NCI-H2196 treated with DMSO at 0.1 percent for 48 hours (cell line): ENCODE measurements at regions not wholly inside any gene's neighbourhood (a gene's known extent, or its start where the extent isn't known, plus 50 kb on each side); places are given as distances from the start of the nearest gene placed in this dataset.

Source experiments
- DNase-seq: peaks from one replicate; lab custom pipeline; 2025; ENCODE audit not compliant: unreplicated experiment; lab: John Stamatoyannopoulos, UW

DNA sequence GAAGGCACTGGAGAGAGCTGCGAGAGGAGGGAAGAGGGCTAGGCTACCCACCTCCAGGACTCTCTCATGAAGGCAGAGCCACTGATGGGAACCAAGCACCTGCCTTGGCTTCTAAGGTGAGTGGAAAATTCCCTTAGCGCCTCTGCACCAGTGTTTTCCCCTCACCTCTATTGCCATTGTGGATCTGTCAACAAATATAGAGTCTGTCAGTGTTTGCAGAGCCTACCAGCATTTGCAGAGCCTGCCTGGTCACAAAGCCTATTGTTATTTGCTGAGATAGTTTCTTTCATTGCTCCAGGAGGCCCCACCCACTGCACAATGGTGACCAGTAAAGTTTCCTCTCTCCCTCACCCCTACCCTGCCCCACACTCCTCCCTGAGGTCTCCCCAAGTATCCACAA is 141.9 kb downstream of the MRPL14 start:
- no peak for DNase-seq

DNA sequence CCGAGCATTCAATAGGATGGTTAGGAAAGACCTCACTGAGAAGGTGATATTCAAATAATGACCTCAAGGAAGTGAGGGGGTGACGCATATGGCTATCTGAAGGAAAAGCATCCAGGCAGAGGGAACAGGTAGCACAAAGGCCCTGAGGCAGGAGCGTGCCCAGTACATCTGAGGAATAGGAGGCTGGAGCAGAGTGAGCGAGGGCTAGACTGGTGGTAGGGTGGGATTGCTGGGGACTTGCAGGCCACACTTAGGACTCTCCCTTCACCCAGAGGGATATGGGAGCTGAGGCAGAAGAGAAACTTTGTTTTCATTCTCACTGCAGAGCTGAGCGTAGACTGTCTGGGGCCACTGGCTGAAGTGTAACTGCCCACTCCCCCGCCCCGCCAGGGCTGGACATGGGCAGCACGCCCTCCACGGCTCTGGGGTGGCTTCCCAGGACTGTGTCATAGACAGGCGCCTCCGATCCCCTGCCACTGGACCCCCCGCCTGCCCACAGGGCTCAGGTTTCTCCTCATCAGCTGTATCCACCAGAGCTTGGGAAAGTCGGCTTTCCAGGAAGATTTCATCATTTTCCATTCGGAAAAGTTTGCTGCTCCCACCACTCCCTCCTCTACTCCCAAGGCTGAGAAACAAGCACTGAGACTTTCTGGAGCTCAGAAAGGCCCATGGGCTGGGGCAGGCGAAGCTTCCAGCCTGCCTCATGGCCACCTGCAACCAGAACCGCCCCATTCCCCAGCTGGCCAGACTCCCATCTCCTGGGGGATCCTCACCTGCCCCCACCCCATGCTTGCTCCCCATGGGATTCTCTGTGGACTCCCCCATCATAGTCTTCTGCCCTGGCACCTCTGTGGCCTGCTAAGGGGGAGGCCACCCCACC is 142.6 kb downstream of the MRPL14 start:
- no peak for DNase-seq

GRCh38 chr6:43983632-43984031 is 143.6 kb downstream of the MRPL14 start:
- no peak for DNase-seq

DNA sequence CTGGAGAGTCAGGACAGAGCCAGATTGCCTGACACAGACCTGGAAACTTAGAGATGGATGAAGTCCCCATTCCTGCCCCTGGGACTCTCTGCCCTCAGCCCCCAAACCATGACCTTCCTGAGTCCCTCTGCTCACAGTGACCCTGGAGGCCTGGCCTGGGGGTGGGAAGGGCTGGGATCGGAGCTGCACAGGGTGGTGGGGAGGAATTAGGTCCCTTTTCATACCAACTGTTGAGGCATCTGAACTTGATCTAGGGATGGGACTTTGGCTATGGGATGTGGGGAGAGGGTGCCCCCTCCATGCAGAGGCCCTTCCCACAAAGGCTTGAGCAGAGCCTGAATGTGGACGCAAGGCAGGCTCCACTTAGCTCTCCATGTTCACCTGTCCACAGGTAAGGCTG is 144.1 kb downstream of the MRPL14 start:
- DNase-seq = no peak

DNA sequence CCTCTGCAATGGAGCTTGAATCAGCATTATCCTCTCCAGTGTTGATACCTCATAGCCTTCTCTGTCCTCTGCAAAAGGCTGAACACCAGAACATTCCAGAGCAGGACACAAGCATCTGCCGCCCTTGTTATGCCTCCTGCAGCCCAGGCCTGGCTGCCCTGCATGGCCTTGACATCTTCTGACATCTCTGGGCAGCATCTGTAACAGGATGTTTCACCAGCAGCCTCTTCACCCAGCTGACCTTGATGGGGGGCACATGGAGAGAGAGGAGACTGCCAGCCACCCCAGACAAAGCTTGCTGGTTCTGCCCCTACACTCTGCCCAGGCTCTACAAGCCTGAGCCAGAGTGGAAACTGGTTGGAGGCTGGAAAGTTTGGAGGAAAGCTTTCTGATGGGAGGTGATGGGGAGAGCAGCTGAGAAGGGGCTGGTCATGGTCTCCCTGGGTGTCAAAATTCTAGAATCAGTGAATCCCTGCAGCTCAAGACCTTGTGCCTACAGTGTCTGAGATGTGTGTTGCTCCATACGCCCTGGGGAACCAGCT is 145.1 kb downstream of the MRPL14 start:
- no peak for DNase-seq

DNA sequence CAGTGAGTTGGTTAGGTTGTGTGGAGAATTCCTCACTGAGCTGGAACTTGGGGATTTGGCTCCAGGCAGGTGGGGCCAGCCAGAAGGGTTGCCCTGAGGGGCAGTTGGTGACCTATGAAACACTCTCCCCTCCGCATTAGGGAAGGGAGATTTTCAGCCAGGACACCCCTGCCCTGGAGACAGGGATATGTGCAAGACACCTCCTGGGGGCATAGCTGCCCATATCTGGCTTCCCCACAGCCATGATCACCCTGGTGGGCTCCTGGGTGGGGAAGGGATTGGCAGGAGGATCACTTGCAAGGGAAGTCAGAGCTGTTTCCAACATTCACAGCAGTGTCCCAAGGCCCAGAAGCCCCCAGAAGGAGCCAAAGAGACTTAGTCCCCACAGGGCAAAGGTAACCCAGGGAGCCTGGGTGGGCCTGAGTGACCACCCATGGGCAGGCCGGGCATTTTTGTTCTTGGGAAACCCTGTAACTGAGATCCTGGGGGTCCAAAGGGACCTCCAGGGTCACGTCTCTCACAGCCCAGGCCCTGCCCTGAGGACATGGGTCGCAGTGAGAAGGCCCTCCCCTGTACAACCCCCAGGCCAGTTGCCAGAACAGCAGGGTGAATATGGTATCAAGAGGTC is 145.8 kb downstream of the MRPL14 start:
- DNase-seq = no peak

- DNase-seq = no peak
Measured at GRCh38 chr6:43980004-43980795, 147.1 kb downstream of the MRPL14 start.

DNA sequence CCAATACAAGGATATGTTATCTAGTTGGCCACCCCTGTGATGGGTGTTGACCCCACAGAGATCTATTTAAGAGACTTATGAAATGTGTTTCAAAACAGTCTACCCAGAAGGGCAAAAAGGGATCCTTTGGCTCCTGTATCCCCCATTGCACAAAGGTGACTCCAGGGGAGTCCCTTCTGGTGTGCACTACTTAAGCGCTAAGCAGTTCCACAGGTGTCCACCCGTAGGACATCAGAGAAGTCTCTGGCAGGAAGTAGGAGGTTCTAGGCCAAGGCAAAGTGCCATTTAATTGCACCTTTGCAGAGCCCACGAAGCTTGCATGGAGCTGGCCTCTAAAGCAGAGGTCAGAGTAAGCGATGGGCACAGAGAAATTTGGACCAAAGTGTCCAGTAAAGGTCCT is 147.7 kb downstream of the MRPL14 start:
- DNase-seq = no peak

GRCh38 chr6:43978473-43979346 is 148.5 kb downstream of the MRPL14 start:
- DNase-seq = no peak

GRCh38 chr6:43977404-43978111 is 149.7 kb downstream of the MRPL14 start:
- no peak for DNase-seq

GRCh38 chr6:43976706-43977403 is 150.4 kb downstream of the MRPL14 start:
- DNase-seq = no peak

- DNase-seq = no peak
Measured at GRCh38 chr6:43974643-43975230, 152.5 kb downstream of the MRPL14 start.

DNA sequence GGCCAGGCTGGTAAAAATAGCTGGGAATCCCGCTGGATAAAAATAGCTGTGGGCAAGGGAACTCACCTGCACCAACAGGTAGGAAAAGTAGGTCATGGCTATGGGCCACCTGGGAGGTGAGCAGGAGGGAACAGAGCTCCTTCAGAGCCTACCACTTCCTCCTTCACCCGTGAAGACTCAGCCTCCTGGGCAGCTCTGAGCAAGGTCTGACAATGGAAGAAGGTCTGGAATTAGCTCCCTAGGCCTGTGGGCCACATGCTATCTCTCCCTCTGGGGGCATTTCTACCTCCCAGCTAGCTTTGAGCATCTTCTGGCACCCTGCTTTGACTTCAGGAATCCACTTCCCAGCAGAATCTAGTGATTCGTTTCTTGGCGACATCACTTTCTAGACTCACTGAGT is 153.9 kb downstream of the MRPL14 start:
- DNase-seq = no peak

- DNase-seq = peak; percentile 33
Measured at GRCh38 chr6:43972913-43973300, 154.3 kb downstream of the MRPL14 start.

- no peak for DNase-seq
Measured at GRCh38 chr6:43972179-43972912, 154.9 kb downstream of the MRPL14 start.

DNA sequence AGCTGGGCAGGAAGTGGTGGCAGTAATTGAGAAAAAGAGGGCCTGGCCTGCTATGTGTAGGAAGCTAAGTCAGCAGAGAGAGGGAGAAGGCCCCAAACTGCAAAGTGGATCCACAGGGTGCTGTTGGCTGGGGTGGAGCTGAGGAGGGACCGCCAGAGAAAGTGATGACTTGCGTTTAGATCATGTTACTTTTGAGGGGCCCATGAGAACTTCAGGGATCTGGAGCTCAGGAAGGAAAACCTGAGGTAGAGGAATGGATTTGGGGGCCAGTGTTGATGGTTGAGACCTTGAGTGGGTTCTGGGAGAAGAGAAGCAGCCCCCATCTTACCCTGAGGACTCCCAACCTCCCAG is 155.5 kb downstream of the MRPL14 start:
- no peak for DNase-seq

DNA sequence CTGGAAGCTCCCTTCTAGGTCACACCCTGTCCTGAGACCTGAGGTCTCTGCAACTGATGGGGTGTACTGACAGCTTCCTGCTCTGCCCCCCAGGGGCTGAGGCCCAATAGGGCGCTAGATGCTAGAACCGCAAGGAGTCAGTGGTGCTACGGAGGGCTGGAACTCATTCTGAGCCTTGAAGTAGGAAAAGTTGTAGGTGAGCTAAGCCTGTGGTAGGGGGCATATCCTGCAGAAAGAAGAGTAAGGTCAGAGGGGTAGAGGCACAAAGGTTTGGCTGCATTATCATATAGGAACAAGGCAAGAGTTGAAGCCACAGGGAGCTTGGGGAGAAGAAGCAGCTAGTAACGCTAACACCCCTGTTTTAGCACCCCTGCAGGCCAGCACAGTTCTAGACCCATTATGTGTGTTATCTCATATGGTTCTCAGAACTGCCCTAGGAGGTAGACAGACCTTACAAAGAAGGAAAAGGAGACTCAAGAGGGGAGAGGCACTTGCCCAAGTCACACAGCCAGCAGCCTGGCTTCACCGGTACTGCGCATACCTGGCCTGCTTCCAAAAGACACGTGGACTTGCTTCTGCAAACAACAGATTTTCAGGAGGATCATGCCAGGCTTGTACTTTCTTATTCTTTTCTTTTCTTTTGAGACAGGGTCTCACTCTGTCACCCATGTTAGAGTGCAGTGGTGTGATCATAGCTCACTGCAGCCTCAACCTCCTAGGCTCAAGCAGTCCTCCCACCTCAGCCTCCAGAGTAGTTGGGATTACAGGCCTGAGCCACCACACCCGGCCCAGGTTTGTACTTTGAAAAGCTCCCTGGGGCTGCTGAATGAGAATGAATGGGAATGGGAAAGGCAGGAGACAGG is 156.1 kb downstream of the MRPL14 start:
- no peak for DNase-seq
